ENCODE measurements at regions not wholly inside any gene's neighbourhood (a gene's known extent, or its start where the extent isn't known, plus 50 kb on each side); places are given as distances from the start of the nearest gene placed in this dataset.
"Not testable (repeated sequence)": the region's sequence is repeated elsewhere in the genome, so short reads cannot be mapped to it uniquely, and the experiment has no call there.

DNA sequence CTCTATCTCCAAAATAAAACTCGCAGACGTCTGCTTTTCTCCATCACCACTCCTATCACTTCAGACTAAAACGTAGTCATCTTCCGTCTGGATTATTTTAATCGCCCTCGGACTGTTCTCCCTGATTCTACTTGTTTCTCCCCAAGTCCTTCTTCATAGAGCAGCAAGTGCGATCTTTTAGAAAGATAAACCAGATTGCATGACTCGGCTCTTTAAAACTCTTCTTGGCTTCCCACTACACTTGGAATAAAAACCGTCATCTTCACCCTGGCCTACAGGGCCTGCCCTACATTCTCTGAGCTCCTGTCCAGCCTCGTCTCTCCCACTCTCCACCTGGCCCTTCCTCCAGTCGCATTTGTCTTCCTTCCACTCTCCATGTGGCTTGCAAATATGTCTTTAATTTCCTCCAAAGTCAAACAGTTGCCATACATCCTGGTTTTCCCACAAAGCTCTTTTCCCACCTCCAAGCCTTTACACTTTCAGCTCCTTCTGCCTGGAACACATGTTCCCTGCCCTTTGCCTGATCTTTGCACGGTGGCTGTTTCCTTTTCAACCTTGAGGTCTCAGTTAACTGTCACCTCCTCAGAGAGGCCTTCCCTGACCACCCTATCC, 70.5 kb upstream of the DHX40 start:
- no peak for DNase-seq (ENCODE audit: low spot score)

DNA sequence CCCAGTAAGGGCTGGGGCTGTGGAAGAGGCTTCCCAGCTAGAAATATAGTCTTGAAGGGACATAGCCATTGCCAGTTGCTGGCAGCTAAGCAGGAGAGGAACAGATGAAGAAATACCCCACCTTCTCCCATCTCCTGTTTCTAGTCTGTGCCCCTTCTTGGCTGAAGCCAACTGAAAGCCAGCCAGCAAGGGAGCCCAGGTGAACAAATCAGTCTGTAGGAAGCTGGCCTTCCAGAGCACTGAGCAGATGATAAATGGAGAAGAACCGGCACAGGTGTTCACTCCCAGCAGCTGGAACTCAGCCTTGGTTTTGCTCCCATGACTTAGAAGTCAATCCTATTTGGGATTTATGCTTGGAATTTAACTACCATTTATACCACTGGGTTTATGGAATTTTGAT, 69.2 kb upstream of the DHX40 start:
- peak; percentile 33 for DNase-seq (ENCODE audit: low spot score)

- DNase-seq (ENCODE audit: low spot score): peak; percentile 93
These were observed 66.7 kb upstream of the DHX40 start for GRCh38 chr17:59498530-59499307.

DNA sequence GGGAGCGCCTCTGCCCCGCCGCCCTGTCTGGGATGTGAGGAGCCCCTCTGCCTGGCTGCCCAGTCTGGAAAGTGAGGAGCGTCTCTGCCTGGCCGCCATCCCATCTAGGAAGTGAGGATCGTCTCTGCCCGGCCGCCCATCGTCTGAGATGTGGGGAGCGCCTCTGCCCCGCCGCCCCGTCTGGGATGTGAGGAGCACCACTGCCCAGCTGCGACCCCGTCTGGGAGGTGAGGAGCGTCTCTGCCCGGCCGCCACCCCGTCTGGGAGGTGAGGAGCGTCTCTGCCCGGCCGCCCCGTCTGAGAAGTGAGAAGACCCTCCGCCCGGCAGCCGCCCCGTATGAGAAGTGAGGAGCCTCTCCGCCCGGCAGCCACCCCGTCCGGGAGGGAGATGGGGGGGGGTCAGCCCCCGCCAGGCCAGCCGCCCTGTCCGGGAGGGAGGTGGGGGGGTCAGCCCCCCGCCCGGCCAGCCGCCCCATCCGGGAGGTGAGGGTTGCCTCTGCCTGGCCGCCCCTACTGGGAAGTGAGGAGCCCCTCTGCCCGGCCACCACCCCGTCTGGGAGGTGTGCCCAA, 65.2 kb upstream of the DHX40 start:
- not testable (repeated sequence) for DNase-seq (ENCODE audit: low spot score)

- DNase-seq (ENCODE audit: low spot score): no peak
These were observed 63.7 kb upstream of the DHX40 start for GRCh38 chr17:59501690-59502089.

DNA sequence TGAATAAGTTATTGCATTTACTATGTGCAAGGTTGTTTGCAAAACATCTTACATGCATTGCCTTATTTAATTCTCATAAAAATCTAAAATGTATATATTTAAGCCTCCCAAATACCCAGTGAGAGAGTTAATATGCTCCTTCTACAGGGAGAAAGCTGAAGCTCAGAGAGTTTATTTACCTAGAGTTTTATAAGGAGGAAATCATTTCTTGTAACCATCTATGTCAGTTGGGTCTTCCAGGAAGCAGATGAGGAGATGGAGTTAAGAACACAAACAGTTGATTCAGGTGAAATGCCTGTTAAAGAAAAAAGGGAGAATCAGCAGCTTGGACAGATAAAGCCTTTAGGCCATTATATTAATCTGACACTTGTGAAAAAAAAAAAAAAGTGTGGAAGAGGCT, 62.6 kb upstream of the DHX40 start:
- DNase-seq (ENCODE audit: low spot score): no peak

DNA sequence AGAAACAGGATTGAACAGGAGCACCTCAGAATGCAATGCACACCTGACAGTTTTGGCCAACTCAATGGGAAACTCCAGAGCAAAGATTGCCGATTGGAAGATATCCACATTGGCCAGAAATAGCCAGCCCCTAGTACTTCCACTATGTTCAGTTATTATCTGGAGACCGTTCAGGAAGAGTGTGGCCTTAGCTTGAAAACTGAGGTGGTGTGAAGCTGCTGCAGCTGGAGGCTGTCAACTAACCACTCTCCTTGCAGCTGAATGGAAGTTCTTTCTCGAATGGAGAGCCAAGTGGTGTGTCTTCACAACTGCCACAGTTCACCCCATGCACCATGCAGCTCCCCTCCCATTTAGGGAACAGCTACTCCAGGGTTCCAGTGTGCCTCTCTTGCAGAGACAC, 61.9 kb upstream of the DHX40 start:
- no peak for DNase-seq (ENCODE audit: low spot score)

DNA sequence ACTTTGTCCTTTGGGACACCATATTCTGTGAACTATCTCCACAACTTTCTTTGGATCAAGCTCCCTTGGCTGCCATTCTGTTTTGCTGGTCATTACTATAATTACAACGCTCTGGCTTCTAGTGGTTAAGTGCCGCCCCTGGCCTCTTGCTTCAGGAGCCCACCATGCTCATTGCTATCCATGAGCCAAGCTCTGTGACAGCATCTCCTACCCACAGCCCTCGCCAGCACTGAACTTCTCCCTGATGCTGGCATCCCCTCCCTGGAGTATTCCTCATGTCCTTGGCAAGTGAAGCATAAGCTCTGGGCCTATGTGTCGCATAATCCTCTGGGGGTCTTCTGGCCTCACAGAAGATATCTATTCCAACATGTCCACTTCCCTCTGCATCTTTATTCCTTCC, 60.6 kb upstream of the DHX40 start:
- no peak for DNase-seq (ENCODE audit: low spot score)

- no peak for DNase-seq (ENCODE audit: low spot score)
These were observed 59.7 kb upstream of the DHX40 start for GRCh38 chr17:59505610-59506276.

DNA sequence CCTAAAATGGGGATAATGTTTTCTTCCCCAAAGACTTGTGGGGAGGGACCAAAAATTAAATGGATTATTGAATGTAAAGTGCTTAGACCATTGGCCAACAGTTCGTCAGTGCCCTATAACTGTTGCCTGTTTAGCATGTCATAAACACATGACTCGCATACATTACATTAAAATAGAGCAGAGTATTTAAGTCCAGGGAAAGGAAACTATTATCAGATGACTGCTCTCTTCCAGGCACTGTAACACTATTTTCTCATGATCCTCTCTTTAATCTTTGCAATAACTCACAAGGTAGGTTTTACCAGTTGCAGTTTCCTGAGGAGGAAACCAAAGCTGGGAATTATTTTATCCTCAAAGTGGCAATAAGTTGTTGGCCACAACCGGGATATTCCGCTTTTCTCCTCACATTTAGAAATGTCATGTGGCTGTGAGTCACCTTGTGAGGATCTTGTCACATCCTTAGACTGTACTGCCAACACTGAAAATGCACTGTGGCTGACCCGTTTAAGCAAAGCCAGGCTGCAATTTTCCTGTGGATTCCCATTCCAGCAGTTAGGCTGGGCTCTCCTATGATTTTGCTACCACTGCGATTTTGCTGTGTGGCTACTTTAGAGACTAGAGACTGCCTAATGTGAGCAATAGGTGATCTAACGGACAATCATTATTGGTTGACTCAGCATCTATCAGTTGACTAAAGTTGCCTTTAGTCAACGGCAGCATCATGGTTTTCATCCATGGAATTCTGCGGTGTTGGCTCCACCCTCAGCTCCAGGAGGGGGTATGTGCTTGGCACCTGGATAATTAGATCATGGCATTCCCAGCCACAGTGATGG, 58.3 kb upstream of the DHX40 start:
- no peak for DNase-seq (ENCODE audit: low spot score)

DNA sequence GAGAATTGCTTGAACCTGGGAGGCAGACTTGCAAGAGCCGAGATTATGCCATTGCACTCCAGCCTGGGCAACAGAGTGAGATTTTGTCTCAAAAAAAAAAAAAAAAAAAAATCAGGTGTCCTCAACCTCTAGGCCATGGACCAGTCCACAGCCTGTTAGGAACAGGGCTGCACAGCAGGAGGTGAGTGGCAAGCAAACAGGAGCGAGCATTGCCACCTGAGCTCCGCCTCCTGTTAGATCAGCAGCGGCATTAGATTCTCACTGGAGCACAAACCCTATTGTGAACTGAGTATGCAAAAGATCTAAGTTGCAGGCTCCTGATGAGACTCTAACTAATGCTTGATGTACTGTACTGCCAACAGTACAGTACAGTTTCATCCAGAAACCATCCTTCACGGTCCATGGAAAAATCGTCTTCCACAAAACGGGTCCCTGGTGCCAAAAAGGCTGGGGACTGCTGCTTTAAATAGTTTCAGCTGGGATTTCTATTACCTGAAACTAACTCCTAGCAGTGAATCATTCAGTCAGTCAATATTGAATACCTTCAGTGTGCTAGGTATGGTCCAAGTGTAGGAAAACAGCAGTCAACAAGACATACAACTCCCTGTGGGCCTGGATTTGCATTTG, 56.3 kb upstream of the DHX40 start:
- DNase-seq (ENCODE audit: low spot score): peak; percentile 51

GRCh38 chr17:59510611-59511010, 54.8 kb upstream of the DHX40 start:
- no peak for DNase-seq (ENCODE audit: low spot score)

GRCh38 chr17:59511726-59512125, 53.7 kb upstream of the DHX40 start:
- no peak for DNase-seq (ENCODE audit: low spot score)

- DNase-seq (ENCODE audit: low spot score): no peak
These were observed 52.5 kb upstream of the DHX40 start for GRCh38 chr17:59512844-59513385.

GRCh38 chr17:59513934-59514841, 51.2 kb upstream of the DHX40 start:
- peak; percentile 62 for DNase-seq (ENCODE audit: low spot score)

All from cerebellar cortex (tissue), 1 donor.